Stimulated activated CD4-positive, alpha-beta T cell treated with anti-CD3 and anti-CD28 coated beads, Interleukin-4, amount 100 ng/mL, for 1 hour (primary cell): ENCODE measurements at regions not wholly inside any gene's neighbourhood (a gene's known extent, or its start where the extent isn't known, plus 50 kb on each side); places are given as distances from the start of the nearest gene placed in this dataset.
"Not testable (repeated sequence)": the region's sequence is repeated elsewhere in the genome, so short reads cannot be mapped to it uniquely, and the experiment has no call there.

Experiments used
- DNase-seq: peaks from one replicate; pipeline ENCODE4 v3.0.0-alpha.2; 2020

DNA sequence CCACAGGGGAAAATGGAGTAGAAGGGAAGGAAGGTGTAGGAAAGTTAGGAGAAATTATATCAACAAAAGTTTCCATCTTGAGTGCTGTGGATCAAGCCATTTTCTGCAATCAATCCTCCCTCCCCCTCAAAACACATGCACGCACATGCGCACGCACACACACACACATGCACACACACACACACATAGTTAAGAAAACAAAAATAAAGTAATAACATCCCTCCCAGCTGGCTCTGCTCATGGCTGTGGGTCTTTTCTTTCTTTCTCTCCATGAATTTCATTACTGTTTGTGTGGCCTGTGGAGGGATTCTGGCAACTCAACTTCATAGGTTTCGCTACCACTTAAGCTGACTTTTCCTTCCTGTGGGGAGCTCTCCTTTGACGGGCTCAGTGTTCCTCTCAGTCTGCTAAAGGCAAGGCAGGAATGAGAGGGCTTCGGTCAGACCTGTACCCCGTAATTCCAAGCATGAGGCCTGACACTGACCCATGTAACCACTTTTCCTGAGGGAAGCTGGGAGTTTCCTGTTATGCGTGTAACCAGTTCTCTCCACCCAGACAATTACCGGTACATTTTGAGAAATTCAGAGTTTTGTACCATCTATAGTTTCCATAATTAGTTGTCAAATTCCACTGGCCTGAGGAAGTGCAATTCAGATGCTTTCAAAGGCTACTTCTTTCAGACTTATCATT is 79.8 kb downstream of the ZNF92 start:
- DNase-seq: no peak

DNA sequence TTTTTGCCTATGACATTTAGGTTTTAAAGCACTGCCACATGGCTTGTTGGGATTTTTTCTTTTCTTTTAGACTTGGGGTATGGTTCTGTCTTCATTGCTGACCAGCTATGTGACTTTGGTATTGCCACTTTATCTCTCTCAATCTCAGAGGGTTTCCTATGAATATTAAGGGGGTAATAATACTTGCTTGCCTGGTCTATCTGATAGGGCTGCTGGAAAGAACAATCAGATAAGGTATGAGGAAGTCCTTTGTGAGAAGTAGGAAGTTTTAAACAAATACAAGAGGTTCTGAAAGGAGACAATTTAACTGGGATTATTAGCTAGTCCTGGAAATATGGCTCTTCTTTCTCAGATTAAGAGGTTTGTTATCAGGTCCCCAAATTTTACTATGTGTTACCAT is 80.8 kb downstream of the ZNF92 start:
- no peak for DNase-seq

DNA sequence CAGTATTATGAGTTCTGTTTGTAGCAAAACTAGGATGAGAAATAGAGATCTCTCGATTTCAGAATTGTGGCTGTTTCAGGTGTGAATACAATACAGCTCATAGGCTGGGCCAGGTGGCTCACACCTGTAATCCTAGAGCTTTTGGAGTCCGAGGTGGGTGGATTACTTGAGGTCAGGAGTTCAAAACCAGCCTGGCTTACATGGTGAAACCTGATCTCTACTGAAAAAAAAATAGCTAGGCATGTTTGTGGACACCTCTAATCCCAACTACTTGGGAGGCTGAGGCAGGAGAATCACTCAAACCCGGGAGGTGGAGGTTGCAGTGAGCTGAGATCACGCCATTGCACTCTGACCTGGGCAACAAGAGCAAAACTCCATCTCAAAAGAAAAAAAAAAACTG is 81.4 kb downstream of the ZNF92 start:
- not testable (repeated sequence) for DNase-seq

DNA sequence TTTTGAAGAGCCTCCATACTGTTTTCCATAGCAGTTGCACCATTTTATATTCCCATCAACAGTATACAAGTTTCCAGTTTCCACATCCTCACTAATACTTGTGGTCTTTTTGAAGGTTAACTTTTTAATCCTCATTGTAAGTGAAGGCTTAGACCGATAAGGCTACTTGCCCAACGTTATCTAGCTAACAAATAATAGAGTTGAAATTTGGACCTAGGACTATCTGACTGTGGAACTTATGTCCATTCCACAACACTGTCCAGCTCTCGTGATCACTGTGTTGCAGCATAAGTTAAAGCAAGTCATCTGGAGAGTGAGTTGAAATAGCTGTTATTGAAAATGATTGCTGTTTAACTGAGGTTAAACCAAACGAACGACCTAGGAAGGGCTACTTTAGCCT is 84.0 kb downstream of the ZNF92 start:
- DNase-seq: no peak

DNA sequence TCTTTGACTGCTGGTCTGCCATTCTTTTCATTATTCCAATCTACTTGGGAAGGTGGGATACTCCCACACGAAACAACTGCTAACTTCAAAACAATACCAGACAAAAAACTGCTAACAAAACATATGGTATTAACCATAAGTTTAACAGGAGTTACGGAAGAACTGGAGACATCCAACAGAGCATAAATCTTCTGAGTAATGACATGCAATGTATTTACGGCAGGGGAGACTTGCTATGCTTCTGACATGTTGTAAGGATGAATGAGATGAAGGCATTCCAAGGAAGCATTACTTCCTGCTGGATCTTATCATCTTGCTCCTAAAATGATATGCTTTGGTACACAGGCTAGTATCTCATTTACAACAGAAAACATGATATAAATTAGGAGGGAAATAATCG is 85.8 kb downstream of the ZNF92 start:
- DNase-seq: no peak

DNA sequence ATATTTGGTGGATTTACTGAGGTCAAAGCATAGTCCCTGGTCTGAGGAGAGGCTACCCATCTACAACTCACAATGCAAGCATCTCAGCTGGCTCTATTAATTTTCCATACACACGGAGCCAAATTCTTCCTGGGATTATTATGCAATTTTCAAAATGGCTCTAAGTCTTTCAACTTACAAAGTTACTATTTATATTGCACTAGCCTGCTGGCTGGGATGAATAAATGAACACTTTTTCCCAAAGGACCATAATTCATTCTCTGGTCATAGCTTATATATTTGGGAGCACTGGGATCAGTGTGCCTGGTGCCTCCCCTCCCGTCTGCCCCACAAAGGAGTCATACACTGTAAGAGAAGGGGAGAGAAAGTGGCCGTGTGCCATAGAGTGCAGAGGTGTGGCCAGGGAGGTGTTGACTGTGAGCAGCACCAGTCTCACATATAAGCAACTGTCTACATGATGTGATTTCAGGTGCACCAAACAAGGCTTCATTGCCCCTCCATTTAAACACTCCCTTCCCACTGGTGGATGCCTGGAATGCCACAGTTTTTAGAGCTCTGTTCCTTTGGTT is 88.6 kb downstream of the ZNF92 start:
- no peak for DNase-seq

DNA sequence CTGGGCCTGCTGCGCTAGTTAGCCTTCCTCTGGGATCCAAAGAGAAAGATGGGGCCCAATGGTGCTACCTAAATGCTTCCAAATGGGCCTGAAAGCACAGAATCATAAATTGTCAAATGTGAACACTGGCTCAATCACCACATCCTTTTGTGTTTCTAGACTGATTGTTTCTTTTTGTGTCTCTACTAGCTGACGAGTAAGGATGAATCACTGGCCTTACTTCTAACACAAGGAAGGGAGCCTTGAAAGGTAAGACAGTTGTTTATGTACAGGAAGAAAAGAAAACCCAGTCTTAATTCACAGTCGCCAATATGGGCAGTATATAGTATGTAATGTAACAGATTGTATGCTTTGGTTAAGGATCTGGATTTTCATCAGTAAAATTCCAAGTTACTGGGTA is 89.5 kb downstream of the ZNF92 start:
- DNase-seq: no peak

DNA sequence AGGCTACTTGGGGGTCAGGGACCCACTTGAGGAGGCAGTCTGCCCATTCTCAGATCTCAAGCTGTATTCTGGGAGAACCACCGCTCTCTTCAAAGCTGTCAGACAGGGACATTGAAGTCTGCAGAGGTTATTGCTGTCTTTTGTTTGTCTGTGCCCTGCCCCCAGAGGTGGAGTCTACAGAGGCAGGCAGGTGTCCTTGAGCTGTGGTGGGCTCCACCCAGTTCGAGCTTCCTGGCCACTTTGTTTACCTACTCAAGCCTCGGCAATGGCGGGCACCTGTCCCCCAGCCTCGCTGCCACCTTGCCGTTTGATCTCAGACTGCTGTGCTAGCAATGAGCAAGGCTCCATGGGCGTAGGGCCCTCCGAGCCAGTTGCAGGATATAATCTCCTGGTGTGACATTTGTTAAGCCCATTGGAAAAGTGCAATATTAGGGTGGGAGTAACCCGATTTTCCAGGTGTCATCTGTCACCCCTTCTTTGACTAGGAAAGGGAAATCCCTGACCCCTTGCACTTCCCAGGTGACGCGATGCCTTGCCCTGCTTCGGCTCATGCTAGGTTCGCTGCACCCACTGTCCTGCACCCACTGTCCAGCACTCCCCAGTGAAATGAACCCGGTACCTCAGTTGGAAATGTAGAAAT is 96.4 kb downstream of the ZNF92 start:
- not testable (repeated sequence) for DNase-seq

DNA sequence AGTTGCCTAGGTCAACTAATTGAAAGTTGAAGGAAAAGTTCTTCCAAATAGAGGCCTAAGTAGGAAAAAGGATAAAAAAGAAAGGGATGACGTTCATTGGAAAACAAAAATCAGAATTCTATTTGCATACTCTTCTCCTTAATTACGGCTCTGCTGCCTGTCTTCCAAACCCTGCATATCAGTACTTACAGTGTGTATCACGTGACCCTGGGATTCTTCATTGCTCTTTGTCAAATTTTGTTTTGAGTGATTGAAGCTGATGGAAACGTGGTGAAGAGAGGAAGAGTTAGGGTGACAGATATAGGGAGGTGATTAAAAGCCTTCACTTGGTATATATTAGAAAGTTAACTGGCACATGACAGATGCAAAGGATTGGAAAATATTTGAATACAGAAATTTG is 97.9 kb downstream of the ZNF92 start:
- no peak for DNase-seq

DNA sequence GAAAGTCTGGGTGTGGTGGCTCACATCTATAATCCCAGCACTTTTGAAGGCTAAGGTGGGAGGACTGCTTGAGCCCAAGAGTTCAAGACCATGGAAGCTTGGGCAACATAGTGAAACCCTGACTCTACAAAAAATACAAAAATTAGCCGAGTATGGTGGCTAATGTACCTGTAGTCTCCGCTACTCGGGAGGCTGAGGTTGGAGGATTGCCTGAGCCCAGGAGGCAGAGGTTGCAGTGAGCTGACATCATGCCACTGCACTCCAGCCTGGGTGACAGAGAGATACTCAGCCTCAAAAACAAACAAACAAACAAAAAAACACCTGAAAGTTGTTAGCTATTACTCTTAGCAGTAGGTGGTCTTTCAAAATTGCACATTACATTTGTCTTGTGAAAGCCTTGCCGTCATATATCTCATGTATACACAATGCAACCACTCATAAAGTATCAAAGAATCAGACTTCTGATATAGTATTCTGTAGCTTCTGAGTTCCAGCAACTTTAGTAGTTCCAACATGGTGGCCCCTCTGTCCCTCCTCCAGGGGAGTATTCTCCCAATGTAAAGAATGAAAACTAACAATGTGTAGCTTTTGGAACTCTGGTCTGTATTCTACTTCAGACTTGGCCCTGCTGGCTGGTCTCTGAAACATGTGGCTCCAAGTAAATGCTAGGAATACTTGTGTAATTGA is 101.5 kb downstream of the ZNF92 start:
- no peak for DNase-seq

DNA sequence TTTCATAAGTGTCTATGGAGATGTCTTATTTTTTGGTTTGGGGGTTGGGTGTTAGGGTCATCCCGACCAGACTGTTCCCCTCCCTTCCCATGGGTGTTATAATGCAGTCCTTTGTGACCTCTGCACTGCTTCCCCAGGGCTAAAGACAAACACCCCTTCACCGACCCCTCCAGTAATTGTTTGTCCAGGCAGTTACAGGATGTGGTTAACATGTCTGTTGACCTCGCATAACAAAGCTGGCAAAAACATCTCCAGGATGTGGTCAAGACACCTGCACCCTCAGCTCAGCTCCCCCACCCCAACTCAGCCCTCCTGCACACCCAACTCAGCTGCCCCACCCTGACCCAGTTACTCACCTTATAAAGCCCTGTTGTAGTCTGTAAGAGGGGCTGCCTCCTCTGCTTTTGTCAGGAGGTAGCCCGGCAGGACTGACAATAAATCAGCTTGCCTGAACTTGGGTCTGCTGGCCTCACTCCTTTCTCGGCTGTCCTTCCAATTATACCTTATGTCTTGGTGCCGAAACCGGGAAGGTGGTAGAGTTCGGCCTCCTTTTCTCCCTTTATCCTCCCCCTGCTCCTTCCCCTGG is 102.2 kb downstream of the ZNF92 start:
- no peak for DNase-seq

DNA sequence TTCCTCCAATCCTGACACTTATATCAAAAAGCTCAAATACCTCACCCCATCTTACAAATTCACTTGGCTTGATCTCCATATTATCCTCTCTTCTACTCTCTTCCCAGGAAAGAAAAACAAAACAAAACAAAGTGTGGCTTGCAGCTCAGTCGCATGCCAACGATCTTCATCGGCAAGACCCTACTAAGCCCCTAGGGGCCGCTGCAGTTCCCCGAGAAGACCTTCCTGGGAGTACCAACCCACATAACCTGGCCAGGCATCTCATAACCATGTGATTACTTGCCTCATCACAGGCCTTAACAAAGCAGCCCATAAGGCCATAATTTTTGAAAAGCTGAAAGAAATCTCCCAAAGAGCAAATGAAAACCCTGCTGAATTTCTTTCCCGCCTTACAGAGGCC is 103.7 kb downstream of the ZNF92 start:
- no peak for DNase-seq

DNA sequence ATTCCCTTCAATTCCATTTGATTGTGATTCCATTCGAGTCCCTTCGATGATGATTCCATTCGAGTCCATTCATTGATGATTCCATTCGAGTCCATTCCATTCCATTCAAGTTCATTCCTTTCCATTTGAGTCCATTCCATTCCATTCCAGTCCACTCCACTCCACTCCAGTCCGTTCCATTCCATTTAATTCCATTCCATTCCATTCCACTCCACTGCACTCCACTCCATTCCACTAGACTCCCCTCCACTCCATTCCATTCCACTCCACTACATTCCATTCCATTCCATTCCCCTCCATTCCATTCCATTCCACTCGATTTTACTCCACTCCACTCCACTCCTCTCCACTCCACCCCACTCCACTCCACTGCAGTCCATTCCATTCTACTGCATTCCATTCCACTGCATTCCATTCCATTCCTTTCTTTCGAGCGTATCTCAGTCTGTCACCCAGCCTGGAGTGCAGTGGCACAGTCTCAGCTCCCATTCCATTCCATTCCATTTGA is 115.7 kb downstream of the ZNF92 start:
- no peak for DNase-seq

DNA sequence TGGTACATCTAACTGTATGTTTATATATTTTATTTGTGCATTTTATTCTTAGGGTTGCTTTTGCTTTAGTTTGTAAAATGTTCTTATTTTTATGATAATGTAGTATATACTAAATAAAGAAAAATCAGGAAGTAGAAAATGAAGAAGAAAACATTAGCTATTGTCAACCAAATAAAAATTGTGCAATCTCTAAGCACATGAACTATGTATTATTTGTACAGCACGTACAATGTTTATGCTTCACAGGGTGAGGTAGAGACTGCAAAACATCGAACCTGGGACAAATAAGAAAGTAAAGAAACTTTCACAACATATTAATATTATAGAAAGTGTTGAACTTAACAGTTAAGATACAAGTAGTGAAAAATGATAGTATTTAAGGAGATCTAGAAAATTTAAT is 123.0 kb downstream of the ZNF92 start:
- not testable (repeated sequence) for DNase-seq

DNA sequence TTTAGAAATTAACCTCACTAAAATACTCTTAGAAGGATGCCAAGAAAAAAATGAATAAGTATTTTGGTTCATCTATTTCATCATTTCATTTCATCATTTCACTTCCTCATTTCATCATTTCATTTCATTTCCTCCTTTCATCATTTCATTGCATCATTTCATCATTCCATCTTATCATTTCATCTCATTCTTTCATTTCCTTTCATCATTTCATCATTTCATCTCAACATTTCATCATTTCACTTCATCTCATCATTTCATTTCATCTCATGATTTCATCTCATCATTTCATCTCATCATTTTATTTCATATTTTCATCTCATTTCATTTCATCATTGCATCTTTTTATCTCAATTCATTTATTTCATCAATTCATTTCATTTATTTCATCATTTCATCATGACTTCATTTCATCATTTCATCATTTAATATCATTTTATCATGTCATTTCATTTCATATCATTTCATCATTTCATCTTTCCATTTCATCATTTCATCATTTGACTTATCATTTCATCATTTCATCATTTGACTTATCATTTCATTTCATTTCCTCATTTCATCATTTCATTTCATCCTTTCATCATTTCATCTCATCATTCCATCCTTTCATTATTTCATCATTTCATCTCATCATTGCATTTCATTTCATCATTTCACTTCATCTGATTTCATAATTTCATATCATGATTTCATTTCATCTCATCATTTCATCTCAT is 129.9 kb downstream of the ZNF92 start:
- DNase-seq: no peak

DNA sequence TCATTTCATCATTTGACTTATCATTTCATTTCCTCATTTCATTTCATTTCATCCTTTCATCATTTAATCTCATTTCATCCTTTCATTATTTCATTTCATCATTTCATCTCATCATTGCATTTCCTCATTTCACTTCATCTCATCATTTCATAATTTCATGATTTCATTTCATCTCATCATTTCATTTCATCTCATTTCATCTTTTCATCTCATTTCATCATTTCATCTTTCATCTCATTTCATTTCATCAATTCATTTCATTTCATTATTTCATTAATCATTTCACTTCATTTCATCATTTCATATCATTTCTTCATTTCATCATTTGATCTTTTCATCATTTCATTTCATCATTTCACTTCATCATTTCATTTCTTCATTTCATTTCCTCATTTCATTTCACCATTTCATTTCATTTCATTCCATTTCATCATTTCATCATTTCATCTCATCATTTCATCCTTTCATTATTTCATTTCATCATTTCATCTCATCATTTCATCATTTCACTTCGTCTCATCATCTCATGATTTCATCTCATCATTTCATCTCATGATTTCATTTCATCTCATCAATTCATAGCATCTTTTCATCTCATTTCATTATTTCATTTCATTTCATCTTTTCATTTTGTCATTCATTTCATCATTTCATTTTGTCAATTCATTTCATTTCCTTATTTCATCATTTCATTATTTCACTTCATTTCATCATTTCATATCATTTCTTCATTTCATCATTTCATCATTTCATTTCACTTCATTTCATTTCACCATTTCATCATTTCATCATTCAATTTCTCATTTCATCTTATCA is 131.1 kb downstream of the ZNF92 start:
- DNase-seq: not testable (repeated sequence)

DNA sequence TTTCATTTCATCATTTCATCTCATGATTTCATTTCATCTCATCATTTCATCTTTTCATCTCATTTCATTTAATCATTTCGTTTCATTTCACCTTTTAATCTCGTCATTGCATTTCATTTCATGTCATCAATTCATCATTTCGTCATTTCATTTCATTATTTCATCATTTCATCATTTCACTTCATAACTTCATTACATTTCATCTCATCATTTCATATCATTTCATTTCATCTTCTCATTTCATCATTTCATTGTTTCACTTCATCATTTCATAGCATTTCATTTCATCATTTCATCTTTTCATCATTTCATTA is 131.6 kb downstream of the ZNF92 start:
- not testable (repeated sequence) for DNase-seq

DNA sequence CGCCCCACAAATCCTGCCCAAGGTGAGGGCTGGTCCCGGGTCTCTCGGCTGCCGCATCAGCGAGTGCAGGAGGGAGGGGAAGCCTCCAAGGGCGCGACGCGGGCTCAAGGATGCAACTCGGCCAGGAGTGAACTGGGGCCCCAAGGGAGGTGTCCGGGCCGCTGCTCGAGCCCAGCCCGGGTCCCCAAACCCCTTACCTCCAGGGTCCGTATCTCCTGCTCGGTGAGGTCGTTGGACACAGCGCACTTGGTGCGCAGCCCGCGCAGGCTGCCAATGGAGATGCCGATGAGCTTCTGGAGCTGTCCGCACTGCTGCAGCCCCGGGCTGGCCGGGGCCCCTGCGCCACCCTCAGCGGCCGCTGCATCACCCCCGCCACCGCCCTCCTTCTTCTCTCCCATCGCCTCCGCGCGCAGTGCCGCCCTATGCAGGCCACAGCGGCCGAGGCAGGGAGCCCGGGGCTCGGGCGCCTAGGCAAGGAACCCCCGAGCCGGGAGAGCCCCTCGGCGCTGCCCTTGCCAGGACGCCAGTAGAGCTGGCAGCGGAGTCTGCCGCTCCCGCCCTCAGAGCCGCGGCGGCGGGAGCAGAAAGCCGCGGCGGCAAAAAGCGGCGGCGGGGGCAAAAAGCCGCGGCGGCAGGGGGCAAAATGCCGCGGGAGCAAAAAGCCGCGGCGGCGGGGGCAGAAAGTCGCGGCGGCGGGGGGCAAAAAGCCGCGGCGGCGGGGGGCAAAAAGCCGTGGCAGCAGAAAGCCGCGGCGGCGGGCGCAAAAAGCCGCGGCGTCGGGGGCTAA is 135.1 kb downstream of the ZNF92 start:
- DNase-seq: not testable (repeated sequence)

DNA sequence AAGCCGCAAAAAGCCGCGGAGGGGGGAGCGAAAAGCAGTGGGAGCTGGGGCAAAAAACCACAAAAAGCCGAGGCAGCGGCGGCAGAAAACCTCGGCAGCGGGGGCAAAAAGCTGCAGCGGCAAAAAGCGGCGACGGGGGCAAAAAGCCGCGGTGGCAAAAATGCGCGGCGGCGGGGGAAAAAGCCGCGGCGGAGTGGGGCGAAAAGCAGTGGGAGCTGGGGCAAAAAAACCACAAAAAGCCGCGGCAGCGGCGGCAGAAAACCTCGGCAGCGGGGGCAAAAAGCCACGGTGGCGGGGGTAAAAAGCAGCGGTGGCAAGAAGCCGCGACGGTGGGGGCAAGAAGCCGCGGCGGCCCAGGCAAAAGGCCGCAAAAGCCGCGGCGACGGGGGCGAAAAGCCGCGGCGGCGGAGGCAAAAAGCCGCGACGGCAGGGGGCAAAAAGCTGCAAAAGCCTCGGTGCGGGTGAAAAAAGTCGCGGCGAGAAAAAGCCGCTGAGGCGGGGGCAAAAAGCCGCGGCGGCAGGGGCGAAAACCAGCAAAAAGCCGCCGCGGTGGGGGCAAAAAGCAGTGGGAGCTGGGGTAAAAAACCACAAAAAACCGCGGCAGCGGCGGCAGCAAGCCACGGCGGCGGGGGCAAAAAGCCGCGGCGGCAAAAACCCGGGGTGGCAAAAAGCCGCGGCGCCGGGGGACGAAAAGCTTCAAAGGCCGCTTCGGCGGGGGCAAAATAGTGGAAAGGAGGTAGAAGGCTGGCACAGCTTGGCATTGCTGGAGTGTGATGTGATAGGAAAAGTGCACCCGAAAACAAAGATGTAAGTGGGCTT is 135.9 kb downstream of the ZNF92 start:
- peak; percentile 2 for DNase-seq

DNA sequence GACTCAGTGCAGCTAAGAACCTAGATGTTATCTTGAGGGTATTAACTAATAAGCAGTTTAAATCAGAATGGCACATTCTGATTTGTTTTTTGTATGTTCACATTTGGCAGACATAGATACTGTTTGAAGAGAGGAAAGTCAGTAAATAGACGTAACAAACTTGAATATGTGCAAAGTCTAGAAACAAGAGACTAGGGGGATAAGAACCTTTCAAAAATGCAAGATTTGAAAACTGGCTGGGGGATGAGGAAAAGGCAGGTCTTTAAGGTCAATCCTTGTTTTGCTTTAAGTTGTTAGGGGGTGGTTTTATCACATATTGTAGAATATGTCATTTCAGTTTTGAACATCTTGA is 136.5 kb downstream of the ZNF92 start:
- DNase-seq: not testable (repeated sequence)
